ENCODE measurements at regions not wholly inside any gene's neighbourhood (a gene's known extent, or its start where the extent isn't known, plus 50 kb on each side); places are given as distances from the start of the nearest gene placed in this dataset.

DNA sequence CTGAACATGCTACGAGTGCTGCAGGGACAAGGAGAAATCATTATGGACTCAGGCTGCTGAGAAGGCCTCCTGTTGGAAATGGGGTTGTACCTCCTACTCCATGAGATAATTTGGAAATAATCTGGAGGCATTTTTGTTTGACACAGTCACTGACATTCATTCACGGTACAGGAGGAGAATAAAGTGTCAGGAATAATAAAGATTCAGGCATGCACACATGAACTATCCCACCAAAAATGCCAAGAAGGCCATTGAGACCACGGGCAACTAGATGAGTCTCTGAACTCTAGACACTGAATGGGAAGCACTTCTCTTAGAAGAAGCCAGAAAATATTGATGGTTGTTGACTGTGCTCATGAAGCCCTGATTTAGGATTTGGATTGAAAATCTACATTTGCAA, 220.9 kb upstream of the HABP2 start:
- TF ChIP-seq SIN3A (IDR thresholded peaks at IDR 0.05; ENCODE audit: borderline replicate concordance, insufficient read depth, low read length) (no peak), POLR2AphosphoS5 (IDR thresholded peaks at IDR 0.05; ENCODE audit: low read depth, low read length) (no peak)
- TF ChIP-seq, protein P1, sequence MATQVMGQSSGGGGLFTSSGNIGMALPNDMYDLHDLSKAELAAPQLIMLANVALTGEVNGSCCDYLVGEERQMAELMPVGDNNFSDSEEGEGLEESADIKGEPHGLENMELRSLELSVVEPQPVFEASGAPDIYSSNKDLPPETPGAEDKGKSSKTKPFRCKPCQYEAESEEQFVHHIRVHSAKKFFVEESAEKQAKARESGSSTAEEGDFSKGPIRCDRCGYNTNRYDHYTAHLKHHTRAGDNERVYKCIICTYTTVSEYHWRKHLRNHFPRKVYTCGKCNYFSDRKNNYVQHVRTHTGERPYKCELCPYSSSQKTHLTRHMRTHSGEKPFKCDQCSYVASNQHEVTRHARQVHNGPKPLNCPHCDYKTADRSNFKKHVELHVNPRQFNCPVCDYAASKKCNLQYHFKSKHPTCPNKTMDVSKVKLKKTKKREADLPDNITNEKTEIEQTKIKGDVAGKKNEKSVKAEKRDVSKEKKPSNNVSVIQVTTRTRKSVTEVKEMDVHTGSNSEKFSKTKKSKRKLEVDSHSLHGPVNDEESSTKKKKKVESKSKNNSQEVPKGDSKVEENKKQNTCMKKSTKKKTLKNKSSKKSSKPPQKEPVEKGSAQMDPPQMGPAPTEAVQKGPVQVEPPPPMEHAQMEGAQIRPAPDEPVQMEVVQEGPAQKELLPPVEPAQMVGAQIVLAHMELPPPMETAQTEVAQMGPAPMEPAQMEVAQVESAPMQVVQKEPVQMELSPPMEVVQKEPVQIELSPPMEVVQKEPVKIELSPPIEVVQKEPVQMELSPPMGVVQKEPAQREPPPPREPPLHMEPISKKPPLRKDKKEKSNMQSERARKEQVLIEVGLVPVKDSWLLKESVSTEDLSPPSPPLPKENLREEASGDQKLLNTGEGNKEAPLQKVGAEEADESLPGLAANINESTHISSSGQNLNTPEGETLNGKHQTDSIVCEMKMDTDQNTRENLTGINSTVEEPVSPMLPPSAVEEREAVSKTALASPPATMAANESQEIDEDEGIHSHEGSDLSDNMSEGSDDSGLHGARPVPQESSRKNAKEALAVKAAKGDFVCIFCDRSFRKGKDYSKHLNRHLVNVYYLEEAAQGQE (IDR thresholded peaks at IDR 0.05; ENCODE audit: insufficient read depth in 1 of 2, low read depth in 2 of 2, low read length in 2 of 2), result no peak

Measured in PFSK-1 (cell line).